GDM1 (cell line): ENCODE measurements at regions not wholly inside any gene's neighbourhood (a gene's known extent, or its start where the extent isn't known, plus 50 kb on each side); places are given as distances from the start of the nearest gene placed in this dataset.
"Not testable (repeated sequence)": the region's sequence is repeated elsewhere in the genome, so short reads cannot be mapped to it uniquely, and the experiment has no call there.

Source experiments
- DNase-seq: peaks from one replicate; lab custom pipeline; 2025; lab: John Stamatoyannopoulos, UW

GRCh38 chrX:137646472-137646871 lies 80.5 kb downstream of the ZIC3 start:
- DNase-seq = no peak

- DNase-seq = no peak
Measured at GRCh38 chrX:137651647-137652046, 85.7 kb downstream of the ZIC3 start.

- DNase-seq = no peak
Measured at GRCh38 chrX:137652086-137652485, 86.2 kb downstream of the ZIC3 start.

DNA sequence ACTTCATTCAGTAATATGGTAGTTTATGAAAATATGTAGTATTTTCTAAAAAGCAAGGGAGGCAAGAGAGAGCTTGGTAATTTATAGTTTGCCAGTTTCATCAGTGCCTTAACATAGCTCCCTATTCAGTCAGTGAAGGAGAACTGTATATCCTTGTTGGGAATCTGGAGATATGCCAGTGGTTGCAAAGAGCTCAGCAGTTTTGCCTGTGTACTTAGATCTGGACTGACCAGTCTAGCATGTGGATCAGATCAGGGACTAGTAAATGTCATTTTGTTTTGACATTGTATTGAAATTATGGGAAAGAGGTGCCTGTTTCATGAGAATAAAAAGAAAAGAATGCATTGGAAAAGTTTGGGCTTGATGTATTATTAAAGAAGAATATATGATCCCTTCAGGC lies 88.6 kb downstream of the ZIC3 start:
- DNase-seq = no peak

DNA sequence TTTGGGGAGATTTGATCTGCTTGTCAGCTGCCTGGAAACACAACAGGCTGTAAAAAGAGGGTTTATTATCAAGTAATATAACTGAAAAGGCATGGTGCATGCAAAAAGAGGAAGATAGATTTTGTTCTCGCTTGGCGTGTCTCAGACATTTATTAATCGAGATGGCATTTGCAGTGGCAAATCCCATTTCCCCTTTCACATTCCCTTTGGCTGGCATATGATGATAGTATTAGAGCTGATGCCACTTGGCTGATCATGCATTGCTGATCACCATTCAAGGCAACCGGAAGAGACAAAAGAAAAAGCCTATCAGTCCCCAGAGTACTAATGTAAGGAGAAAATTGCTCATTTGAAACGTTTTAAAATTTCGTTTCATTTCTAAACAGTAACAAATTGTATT lies 101.8 kb downstream of the ZIC3 start:
- DNase-seq = no peak

DNA sequence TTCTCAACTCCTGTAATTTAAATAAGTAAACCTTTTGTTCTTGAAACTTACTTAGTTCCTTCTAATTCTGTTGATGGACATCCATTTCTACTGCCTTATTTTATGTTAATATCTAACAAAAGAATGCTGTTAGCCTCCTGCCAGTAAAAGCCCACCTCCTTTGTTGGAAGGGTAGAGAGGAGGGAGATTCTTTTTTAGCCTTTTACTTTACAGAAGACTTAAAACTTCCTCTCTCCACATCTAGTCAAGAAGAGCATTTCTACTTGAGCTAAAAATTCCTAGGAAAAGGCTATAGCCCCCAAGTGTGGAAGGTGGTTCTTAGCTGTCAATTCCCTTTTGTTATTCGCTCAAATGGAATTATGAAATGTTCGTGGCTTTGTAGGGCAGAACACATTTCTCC lies 118.7 kb downstream of the ZIC3 start:
- no peak for DNase-seq

- no peak for DNase-seq
Measured at GRCh38 chrX:137695417-137695816, 129.5 kb downstream of the ZIC3 start.

DNA sequence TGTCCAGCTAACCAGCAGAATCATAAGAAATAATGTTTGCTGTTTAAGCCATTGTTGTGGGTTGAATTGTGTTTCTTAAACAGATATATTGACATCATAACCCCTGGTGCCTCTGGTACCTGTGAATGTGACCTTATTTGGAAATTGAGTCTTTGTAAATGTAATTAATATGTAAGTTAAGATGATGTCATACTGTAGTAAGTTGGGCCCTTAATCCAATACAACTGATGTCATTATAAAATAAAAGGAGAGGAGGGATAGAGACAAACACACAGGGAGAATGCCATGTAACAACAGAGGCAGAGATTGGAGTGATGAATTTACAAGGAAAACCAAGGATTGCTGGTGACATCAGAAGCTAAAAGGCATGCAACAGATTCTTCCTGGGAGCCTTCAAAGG lies 141.4 kb downstream of the ZIC3 start:
- DNase-seq = no peak

DNA sequence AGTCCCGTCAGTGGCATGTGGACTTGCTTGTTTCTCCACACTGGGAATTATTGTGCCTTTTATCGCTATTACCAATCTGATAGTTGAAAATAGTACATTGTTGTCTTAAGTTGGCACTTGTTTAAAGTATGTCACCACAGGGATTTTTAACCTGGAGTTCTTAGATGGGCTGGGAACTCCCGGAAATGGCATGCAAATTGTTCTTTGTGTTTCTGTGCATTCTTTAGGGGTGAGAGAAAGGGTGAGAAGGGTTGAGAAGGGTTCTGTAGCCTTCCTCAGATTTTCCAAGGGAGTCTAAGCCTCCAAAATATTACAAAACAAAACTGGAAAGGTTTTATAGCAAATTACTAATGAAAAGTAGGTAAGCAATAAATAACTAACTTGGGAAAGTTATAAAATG lies 176.9 kb downstream of the ZIC3 start:
- DNase-seq = no peak

DNA sequence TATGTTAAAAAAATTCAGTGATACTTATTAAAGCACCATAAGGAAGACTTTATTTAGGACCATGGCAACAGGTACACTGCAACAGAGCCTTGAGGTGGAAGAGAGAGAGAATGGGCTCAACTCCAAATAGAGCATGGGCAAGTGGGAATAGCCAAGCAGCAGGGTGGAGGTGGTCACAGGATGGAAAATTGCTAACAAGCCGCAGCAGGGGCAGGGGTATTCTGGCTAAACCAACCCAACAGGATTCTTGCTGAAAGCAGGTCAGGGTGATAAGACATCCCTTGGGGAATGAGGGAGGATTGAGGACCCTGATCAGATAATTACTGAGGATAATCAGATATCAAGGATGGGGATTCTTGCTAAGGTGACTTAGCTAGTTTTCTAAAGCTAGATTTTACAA lies 177.5 kb downstream of the ZIC3 start:
- DNase-seq = no peak

GRCh38 chrX:137746289-137746688 lies 180.4 kb downstream of the ZIC3 start:
- DNase-seq = no peak

DNA sequence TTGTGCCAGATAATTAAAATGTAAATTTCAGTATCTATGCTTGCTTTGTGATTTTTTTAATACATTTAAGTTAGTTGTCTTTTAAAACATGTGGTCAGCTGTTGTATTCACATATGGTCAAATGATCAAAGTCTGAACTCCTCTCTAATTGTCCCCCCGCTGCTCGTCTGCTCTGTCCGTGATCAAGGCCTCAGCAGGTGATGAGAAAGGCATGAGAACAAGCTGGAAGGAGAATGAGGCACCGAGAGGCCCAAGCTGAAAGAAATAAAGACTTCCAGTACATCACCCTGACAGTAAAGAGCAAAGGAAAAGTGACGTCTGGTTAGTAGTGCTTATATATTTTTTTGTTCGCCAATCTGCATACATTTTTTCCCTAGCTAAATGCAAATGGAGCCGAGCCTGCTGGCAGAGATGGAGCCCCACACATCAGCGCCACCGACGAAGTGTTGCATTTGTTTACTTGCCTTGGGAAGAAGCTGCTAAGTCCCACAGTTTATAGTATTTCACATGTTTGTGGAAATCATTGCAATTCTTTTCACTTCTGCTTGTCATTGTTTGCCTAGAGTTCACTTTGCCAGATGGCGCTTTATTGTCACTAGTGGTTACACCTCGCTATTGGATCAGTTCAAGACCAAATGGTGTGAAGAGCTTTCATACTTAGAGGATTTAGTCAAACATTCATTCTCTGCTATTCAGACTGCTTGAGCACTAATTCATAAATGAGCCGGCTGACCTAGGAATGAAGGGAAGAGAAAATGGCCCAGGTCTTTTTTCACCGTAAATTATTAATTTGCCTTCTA lies 181.5 kb downstream of the ZIC3 start:
- no peak for DNase-seq

DNA sequence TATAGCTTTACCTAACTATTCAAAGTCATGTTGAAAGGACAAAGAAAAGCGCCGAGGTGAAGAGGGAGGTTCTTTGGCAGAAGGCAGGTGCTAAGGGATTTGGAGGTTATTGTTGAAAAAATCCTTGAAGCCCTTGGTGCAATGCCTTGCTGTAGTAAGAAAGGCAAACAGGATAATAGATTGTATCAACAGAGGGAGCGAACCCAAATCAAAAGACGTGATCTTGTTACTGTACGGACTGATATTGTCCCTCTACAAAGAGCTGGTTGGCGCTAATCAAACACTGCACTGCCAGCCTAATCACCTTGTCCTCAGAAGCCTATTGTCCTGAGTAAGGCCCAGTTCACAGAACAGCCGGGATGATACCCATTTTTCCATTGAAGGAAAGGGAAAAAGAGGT lies 182.9 kb downstream of the ZIC3 start:
- no peak for DNase-seq

DNA sequence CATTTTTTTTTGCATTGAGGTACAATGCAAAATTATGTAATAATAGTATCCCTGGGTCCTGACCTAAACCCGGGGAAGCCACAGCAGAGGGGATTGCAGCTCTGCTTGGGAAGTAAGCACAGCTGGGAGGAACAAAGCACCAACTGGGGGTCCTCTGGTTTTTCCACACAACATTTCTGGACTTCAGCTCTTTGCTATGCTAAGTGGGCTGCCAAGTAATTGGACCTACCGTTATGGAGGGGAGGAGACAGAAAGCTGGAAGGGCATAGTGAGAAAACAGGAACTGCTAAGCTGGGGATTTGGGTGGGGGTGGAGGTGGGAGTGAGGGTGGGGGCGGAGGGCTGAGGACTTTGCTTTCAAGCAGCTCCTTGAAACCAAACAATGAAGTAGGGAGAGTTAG lies 183.3 kb downstream of the ZIC3 start:
- no peak for DNase-seq

GRCh38 chrX:137771537-137771936 lies 205.6 kb downstream of the ZIC3 start:
- DNase-seq = no peak

DNA sequence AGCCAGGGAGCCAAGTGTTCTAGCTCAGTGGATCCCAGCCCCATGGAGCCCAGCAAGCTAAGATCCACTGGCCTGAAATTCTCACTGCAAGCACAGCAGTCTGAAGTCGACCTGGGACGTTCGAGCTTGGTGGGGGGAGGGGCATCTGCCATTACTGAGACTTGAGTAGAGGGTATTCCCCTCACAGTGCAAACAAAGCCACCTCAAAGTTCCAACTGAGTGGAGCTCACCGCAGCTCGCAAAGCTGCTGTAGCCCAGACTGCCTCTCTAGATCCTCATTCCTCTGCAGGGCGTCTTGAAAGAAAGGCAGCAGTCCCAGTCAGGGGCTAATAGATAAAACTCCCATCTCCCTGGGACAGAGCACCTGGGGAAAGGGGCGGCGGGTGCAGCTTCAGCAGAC lies 226.3 kb downstream of the ZIC3 start:
- DNase-seq = no peak

- not testable (repeated sequence) for DNase-seq
Measured at GRCh38 chrX:137797926-137798325, 232.0 kb downstream of the ZIC3 start.

DNA sequence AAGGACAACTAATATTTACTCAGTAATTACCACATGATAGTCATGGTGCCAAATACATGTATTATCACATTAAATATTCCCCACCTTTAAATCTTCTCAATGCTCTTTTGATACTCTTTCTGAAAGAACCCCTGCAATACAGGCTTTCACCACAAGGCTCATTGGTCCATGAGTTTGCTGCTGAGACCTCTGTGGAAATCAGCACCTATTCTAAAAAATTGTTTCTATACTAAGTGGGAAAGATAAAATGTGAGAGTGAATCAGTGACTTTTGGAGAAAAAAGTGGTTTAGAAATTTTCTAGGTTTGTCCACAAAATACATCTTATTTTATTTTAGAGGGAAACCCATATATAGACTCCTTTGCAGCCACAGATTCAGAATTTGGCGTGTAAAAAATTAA lies 257.3 kb downstream of the ZIC3 start:
- DNase-seq = no peak

- no peak for DNase-seq
Measured at GRCh38 chrX:137847376-137847775, 281.4 kb downstream of the ZIC3 start.

DNA sequence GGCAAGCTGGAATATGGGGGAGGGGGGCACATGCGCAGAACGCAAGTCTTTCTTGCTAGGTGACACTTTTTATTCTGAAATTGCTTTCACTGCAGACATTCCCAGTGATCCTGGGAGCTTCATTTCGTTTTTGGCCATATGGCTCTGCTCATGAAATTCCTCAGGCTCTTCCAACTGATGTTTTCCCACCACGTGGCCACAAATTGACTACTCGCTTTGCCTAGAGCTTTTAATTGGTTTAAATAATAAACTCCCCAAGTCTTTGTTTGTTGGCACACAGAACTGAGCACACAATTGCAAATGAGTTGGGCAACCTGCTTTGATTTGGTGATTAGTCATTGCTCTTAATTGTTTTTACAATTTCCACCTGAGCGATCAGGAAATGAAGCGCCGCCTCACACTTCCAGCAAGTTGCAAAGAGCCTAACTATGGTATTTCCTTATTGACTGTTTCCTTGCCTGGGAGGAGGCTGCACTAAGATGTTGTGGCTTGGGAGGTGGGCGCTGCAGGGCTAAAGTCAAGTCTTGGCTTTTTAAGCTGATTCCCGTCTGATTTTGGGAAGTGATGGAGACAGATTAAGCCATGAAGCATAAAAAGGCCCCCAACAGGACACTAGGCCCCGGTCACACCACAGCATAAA lies 282.5 kb downstream of the ZIC3 start:
- DNase-seq = no peak

DNA sequence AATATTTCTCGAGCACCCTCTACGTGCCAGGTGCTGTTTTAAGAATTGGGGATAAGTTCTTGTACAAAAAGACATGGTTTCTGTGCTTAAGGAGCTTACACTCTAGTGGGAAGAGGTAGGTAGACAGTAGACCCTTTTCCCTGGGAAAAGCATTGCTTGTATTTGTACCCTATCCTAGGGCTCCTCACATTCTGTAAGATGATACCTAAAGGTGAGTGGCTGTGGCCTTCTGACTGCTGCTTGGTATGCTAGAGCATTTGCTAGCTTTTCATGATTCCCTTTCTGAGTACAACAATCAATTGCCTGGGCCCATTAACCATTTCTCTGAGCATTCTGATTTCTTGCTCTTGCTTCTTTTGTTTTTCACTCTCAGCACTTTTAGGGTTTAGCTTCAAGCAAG lies 286.6 kb downstream of the ZIC3 start:
- no peak for DNase-seq

DNA sequence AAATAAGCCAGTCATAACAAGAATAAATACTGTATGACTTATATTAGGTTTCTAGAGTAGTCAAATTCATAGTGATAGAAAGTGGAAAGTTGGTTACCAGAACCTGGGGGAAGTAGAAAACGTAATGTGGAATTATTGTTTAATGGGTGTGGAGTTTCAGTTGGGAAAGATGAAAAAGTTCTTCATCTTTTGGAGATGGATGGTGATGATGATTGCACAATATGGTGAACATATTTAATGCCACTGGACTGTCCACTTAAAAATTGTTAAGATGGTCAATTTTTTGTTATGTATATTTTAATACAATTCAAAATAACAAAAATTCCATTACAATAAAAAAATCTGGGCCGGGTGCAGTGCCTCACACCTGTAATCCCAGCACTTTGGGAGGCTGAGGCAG lies 289.6 kb downstream of the ZIC3 start:
- no peak for DNase-seq

DNA sequence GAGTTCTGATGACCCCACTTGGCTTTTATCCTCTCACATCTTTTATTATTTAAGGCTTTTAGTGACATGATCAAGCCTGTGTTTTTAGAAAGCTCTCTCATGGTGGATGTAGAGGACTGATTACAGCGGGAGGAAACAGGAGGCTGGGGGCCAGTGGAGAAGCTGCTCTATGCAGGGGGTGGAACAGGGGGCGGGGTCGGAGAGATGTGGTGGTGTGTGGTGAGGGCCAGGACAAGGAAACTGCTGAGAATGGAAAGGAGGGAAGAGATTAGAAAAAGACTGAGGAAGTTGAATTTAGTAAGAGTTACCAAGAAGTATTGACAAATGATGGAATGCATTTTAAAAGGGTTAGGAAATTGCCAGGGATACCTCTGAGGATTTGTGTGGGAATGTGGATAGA lies 292.2 kb downstream of the ZIC3 start:
- DNase-seq = no peak

DNA sequence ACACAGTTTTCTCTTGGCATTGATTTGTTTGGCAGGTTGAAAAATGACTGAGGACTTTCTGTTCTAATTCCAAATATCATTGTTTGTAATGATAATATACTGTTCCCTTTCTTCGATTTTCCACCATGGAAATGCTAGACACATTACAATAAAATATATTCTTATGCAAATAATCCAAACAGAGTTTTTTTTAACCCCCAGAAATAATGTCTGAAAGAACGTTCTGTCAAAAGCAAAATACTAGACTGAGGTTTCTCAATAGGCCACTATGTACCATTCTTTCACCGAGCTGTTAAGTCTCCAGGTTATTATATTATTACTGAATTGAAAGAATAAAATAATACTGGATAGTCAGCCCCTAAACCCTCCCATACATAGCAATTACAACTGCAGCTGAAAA lies 312.5 kb downstream of the ZIC3 start:
- DNase-seq = no peak
